ENCODE measurements at regions not wholly inside any gene's neighbourhood (a gene's known extent, or its start where the extent isn't known, plus 50 kb on each side); places are given as distances from the start of the nearest gene placed in this dataset.

- TF ChIP-seq, protein P1, sequence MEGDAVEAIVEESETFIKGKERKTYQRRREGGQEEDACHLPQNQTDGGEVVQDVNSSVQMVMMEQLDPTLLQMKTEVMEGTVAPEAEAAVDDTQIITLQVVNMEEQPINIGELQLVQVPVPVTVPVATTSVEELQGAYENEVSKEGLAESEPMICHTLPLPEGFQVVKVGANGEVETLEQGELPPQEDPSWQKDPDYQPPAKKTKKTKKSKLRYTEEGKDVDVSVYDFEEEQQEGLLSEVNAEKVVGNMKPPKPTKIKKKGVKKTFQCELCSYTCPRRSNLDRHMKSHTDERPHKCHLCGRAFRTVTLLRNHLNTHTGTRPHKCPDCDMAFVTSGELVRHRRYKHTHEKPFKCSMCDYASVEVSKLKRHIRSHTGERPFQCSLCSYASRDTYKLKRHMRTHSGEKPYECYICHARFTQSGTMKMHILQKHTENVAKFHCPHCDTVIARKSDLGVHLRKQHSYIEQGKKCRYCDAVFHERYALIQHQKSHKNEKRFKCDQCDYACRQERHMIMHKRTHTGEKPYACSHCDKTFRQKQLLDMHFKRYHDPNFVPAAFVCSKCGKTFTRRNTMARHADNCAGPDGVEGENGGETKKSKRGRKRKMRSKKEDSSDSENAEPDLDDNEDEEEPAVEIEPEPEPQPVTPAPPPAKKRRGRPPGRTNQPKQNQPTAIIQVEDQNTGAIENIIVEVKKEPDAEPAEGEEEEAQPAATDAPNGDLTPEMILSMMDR (conservative IDR thresholded peaks at IDR 0.05), result no peak
- TF ChIP-seq ZFX (IDR thresholded peaks at IDR 0.05), result no peak
These were observed 97.5 kb upstream of the PABPC3 start for GRCh38 chr13:24998433-24998832.
